ENCODE measurements at regions not wholly inside any gene's neighbourhood (a gene's known extent, or its start where the extent isn't known, plus 50 kb on each side); places are given as distances from the start of the nearest gene placed in this dataset.
"Not testable (repeated sequence)": the region's sequence is repeated elsewhere in the genome, so short reads cannot be mapped to it uniquely, and the experiment has no call there.

DNA sequence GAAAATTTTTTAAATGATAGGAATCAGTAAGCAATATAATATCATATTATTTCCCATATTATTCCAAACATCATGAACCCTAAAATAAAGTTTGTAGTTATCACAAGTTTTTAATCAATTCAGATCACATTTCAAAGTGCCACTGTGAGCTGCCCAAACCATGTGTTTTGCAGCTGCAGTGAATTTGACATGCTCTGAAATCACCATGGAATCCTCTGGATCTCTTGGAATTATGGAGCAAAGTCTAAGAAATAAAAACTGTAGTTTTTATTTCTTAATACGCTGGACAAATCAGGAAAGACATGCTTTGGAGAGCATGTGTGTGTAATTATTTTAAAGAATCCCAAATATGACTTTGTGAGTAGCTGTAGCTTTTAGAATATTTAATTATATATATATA lies 262.7 kb downstream of the ANKRD50 start:
- no peak for DNase-seq (ENCODE audit: low read depth, low spot score)
- TF ChIP-seq SUZ12 (IDR thresholded peaks at IDR 0.05; ENCODE audit: extremely low read depth, insufficient read depth, insufficient read length) (no peak), ZNF274 (IDR thresholded peaks at IDR 0.05; ENCODE audit: low read depth, low read length) (no peak), YY1 (IDR thresholded peaks at IDR 0.05; ENCODE audit: insufficient read depth, insufficient read length) (no peak)
- Histone ChIP-seq H3K27me3 (ENCODE audit: insufficient read depth, insufficient read length) (no peaks in the 10 kb centered on the region), H3K9ac (ENCODE audit: insufficient read length, low read depth) (no peak overlapping the region), H3K4me1 (ENCODE audit: insufficient read depth, insufficient read length) (no peaks in the 10 kb centered on the region), H3K9me3 (ENCODE audit: insufficient read depth, low read length) (peaks cover 4% of the 10 kb centered on the region; the same call in 1 of the 2 replicates), H3K36me3 (ENCODE audit: insufficient read depth, insufficient read length, low read length) (no peaks in the 10 kb centered on the region), H3K4me3 (ENCODE audit: insufficient read length, low read depth) (no peak overlapping the region)

DNA sequence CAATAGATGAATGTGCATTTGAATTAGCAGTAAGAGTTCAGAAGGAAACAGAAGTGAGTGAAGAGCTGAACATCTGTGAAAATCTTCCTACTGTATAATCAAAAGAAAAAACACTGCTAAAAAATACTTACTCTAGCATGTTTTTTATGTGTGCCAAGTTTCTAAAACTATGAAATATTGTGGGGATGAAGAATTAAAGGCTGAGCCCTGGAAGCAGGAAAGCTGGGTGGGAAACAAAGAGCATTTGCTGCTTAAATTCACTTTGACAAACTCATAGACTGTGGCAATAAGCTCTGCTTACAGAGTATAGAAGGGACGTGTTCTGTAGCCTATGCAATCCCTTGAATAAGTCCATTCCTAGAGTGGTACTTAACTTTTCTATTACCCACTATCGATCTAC lies 261.7 kb downstream of the ANKRD50 start:
- H3K36me3 ChIP-seq (ENCODE audit: insufficient read depth, insufficient read length, low read length), result no peaks in the 10 kb centered on the region
- no peaks in the 10 kb centered on the region for H3K27me3 ChIP-seq (ENCODE audit: insufficient read depth, insufficient read length)
- TF ChIP-seq YY1 (IDR thresholded peaks at IDR 0.05; ENCODE audit: insufficient read depth, insufficient read length) (no peak), ZNF274 (IDR thresholded peaks at IDR 0.05; ENCODE audit: low read depth, low read length) (no peak), SUZ12 (IDR thresholded peaks at IDR 0.05; ENCODE audit: extremely low read depth, insufficient read depth, insufficient read length) (no peak)
- H3K4me3 ChIP-seq (ENCODE audit: insufficient read length, low read depth), result no peak overlapping the region
- no peak overlapping the region for H3K9ac ChIP-seq (ENCODE audit: insufficient read length, low read depth)
- peaks cover 4% of the 10 kb centered on the region; the same call in 1 of the 2 replicates for H3K9me3 ChIP-seq (ENCODE audit: insufficient read depth, low read length)
- no peak for DNase-seq (ENCODE audit: low read depth, low spot score)
- no peaks in the 10 kb centered on the region for H3K4me1 ChIP-seq (ENCODE audit: insufficient read depth, insufficient read length)

DNA sequence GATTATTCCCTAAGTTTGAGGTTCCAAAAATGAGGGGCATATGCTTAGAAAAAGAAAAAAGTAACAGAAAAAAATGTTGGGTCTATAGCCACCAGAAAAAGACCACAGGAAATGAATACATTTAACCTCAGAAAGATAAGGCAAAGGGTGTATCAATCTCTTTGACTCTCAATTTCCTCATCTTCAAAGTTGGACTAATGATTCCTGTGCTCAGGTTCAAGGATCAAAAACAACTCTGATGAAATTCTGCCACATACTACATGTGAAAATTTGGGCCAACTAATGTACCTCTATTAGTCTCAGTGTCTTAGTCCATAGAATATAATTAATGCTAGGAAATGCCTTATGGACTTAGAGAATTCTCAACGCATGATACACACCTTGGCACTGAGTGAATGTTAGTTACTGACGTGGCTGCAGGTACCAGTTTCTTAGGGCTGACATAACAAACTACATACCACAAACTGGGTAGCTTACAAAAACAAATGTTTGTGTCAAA lies 257.7 kb downstream of the ANKRD50 start:
- Histone ChIP-seq H3K9me3 (ENCODE audit: insufficient read depth, low read length) (no peaks in the 10 kb centered on the region), H3K4me1 (ENCODE audit: insufficient read depth, insufficient read length) (no peaks in the 10 kb centered on the region), H3K4me3 (ENCODE audit: insufficient read length, low read depth) (no peak overlapping the region), H3K36me3 (ENCODE audit: insufficient read depth, insufficient read length, low read length) (no peaks in the 10 kb centered on the region), H3K27me3 (ENCODE audit: insufficient read depth, insufficient read length) (no peaks in the 10 kb centered on the region), H3K9ac (ENCODE audit: insufficient read length, low read depth) (no peak overlapping the region)
- TF ChIP-seq ZNF274 (IDR thresholded peaks at IDR 0.05; ENCODE audit: low read depth, low read length) (no peak), YY1 (IDR thresholded peaks at IDR 0.05; ENCODE audit: insufficient read depth, insufficient read length) (no peak), SUZ12 (IDR thresholded peaks at IDR 0.05; ENCODE audit: extremely low read depth, insufficient read depth, insufficient read length) (no peak)
- DNase-seq (ENCODE audit: low read depth, low spot score), result no peak

DNA sequence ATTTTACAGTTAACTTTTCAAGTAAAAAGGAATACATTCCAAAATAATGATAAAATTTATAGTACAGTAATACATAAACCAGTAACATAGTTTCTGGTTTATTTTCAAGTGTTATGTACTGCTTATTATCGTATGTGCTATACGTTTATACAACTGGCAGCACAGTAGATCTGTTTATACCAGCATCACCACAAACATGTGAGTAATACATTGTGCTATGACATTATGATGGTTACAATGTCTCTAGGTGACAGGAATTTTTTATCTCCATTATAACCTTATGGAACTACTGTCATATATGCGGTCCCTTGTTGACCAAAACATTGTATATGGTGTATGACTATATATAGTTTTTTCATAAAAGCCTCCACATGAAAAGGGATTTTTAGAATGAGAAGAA lies 256.9 kb downstream of the ANKRD50 start:
- no peaks in the 10 kb centered on the region for H3K27me3 ChIP-seq (ENCODE audit: insufficient read depth, insufficient read length)
- DNase-seq (ENCODE audit: low read depth, low spot score), result no peak
- no peaks in the 10 kb centered on the region for H3K36me3 ChIP-seq (ENCODE audit: insufficient read depth, insufficient read length, low read length)
- H3K4me3 ChIP-seq (ENCODE audit: insufficient read length, low read depth), result no peak overlapping the region
- no peaks in the 10 kb centered on the region for H3K9me3 ChIP-seq (ENCODE audit: insufficient read depth, low read length)
- no peaks in the 10 kb centered on the region for H3K4me1 ChIP-seq (ENCODE audit: insufficient read depth, insufficient read length)
- no peak overlapping the region for H3K9ac ChIP-seq (ENCODE audit: insufficient read length, low read depth)
- TF ChIP-seq ZNF274 (IDR thresholded peaks at IDR 0.05; ENCODE audit: low read depth, low read length), result no peak
- TF ChIP-seq YY1 (IDR thresholded peaks at IDR 0.05; ENCODE audit: insufficient read depth, insufficient read length), result no peak
- TF ChIP-seq SUZ12 (IDR thresholded peaks at IDR 0.05; ENCODE audit: extremely low read depth, insufficient read depth, insufficient read length), result no peak

DNA sequence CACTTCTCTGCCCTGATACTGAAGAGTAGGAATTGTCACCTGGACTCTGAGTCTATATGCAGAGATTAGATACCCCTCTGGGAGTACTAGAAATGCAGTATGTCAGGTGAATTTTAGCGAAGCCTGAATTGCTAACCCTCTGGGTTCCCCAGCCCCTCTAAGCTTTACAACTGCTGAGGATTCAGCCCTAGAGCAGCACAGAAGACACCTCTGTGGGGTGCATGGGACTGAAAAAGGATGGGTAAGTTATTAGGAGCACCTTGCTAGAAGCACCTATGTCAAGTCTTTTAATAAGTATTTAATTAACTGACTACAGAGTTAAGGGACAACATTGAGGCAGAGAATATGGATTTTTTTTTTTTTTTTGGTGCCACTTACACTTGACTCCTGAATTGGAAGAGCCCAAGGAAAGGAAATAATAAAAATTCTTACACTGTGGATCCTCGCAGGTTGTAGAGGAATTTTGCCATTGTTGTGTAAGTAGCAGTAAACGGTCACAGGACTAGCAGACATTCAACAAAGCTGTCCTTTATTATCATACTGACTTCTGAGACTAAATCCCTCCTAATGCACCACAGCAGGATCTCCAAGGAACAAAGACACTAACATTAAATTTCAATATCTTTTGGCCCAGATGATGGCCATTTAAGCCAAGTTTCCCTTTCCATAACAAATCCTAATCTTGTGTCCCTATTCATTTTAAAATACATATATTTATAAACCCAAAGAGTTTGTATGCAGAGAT lies 253.2 kb downstream of the ANKRD50 start:
- H3K36me3 ChIP-seq (ENCODE audit: insufficient read depth, insufficient read length, low read length), result no peaks in the 10 kb centered on the region
- H3K4me3 ChIP-seq (ENCODE audit: insufficient read length, low read depth), result no peak overlapping the region

DNA sequence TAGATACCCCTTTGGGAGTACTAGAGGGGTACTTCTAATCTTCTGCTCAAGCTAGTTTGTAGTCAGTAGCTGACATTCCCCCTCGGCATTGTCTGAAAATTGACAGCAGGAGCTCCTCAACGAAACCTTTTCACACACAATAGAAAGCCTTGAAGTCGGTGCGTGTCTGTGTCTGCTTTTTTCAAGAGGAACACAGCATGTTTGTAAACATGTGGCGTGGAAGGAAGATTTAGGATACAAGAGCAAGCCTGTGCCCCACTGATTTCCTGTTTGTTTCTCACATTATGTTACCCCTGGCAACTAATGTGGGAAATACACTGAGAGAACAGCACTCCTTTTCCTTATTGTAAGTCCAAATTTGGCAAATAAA lies 252.6 kb downstream of the ANKRD50 start:
- no peaks in the 10 kb centered on the region for H3K27me3 ChIP-seq (ENCODE audit: insufficient read depth, insufficient read length)
- H3K4me3 ChIP-seq (ENCODE audit: insufficient read length, low read depth), result no peak overlapping the region
- no peaks in the 10 kb centered on the region for H3K36me3 ChIP-seq (ENCODE audit: insufficient read depth, insufficient read length, low read length)
- no peak overlapping the region for H3K9ac ChIP-seq (ENCODE audit: insufficient read length, low read depth)
- DNase-seq (ENCODE audit: low read depth, low spot score), result peak; percentile 32
- peaks cover 6% of the 10 kb centered on the region; the same call in 1 of the 2 replicates for H3K9me3 ChIP-seq (ENCODE audit: insufficient read depth, low read length)
- TF ChIP-seq SUZ12 (IDR thresholded peaks at IDR 0.05; ENCODE audit: extremely low read depth, insufficient read depth, insufficient read length) (no peak), YY1 (IDR thresholded peaks at IDR 0.05; ENCODE audit: insufficient read depth, insufficient read length) (no peak), ZNF274 (IDR thresholded peaks at IDR 0.05; ENCODE audit: low read depth, low read length) (no peak)
- no peaks in the 10 kb centered on the region for H3K4me1 ChIP-seq (ENCODE audit: insufficient read depth, insufficient read length)

More for the DNA sequence above, 253.2 kb downstream of the ANKRD50 start:
- H3K4me1 ChIP-seq (ENCODE audit: insufficient read depth, insufficient read length), result no peaks in the 10 kb centered on the region
- peak; percentile 13 for DNase-seq (ENCODE audit: low read depth, low spot score)
- H3K9me3 ChIP-seq (ENCODE audit: insufficient read depth, low read length), result peaks cover 6% of the 10 kb centered on the region; the same call in 1 of the 2 replicates
- TF ChIP-seq YY1 (IDR thresholded peaks at IDR 0.05; ENCODE audit: insufficient read depth, insufficient read length), result no peak
- TF ChIP-seq SUZ12 (IDR thresholded peaks at IDR 0.05; ENCODE audit: extremely low read depth, insufficient read depth, insufficient read length), result no peak
- no peak for TF ChIP-seq ZNF274 (IDR thresholded peaks at IDR 0.05; ENCODE audit: low read depth, low read length)
- H3K9ac ChIP-seq (ENCODE audit: insufficient read length, low read depth), result no peak overlapping the region
- H3K27me3 ChIP-seq (ENCODE audit: insufficient read depth, insufficient read length), result no peaks in the 10 kb centered on the region

DNA sequence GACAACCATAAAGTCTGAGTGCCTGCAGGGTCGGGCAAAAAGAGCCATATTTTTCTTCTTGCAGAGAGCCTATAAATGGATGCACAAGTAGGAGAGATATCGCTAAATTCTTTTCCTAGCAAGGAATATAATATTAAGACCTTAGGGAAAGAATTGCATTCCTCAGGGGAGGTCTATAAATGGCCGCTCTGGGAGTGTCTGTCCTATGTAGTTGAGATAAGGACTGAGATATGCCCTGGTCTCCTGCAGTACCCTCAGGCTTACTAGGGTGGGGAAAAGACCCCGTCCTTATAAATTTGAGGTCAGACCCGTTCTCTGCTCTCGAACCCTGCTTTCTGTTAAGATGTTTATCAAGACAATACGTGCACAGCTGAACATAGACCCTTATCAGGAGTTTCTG lies 250.9 kb downstream of the ANKRD50 start:
- not testable (repeated sequence) for DNase-seq (ENCODE audit: low read depth, low spot score); H3K36me3 ChIP-seq (ENCODE audit: insufficient read depth, insufficient read length, low read length); H3K4me3 ChIP-seq (ENCODE audit: insufficient read length, low read depth); H3K4me1 ChIP-seq (ENCODE audit: insufficient read depth, insufficient read length); H3K9me3 ChIP-seq (ENCODE audit: insufficient read depth, low read length); H3K9ac ChIP-seq (ENCODE audit: insufficient read length, low read depth); H3K27me3 ChIP-seq (ENCODE audit: insufficient read depth, insufficient read length)

Measured in NT2/D1 (cell line).